Body of pancreas (tissue), 4 donors: ENCODE measurements at regions not wholly inside any gene's neighbourhood (a gene's known extent, or its start where the extent isn't known, plus 50 kb on each side); places are given as distances from the start of the nearest gene placed in this dataset.

Experiments used
- POLR2A ChIP-seq, 3 donors: fragments of 450-650 bp; IDR thresholded peaks; one replicate each; pipeline ENCODE4 v1.6.1; 2016; ENCODE audit warnings: antibody characterized with exemption in 3 of 3, mild to moderate bottlenecking in 2 of 3
- TF ChIP-seq, protein P1 (sequence below), 7 experiments: fragments of 450-650 bp in 4 of 7; fragments of 200-600 bp in 3 of 7; sonication (generic) in 3 of 7; IDR thresholded peaks; one replicate each; pipeline ENCODE4 v1.5.1; 2016 to 2019; ENCODE audit warnings: antibody characterized with exemption in 7 of 7

DNA sequence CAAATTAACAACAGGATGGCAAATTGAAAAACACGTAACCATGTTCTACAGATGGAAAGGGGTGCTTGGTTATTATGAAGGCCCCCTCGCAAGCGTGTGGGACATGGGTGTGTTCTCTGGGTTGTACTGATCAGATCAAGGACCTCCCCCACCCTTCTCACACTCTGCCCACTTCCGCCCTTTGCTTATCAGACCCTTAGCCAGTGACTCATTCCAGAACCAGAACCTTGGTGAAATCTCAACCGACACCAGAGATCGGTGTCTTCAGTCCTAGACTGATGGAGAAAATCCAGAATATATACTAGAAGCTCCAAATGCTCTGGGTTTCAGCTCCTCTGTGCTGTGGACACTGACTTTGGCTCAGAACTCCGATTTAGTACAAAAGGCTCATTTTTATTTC lies 64.9 kb downstream of the PTTG1 start:
- TF ChIP-seq, protein P1, sequence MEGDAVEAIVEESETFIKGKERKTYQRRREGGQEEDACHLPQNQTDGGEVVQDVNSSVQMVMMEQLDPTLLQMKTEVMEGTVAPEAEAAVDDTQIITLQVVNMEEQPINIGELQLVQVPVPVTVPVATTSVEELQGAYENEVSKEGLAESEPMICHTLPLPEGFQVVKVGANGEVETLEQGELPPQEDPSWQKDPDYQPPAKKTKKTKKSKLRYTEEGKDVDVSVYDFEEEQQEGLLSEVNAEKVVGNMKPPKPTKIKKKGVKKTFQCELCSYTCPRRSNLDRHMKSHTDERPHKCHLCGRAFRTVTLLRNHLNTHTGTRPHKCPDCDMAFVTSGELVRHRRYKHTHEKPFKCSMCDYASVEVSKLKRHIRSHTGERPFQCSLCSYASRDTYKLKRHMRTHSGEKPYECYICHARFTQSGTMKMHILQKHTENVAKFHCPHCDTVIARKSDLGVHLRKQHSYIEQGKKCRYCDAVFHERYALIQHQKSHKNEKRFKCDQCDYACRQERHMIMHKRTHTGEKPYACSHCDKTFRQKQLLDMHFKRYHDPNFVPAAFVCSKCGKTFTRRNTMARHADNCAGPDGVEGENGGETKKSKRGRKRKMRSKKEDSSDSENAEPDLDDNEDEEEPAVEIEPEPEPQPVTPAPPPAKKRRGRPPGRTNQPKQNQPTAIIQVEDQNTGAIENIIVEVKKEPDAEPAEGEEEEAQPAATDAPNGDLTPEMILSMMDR (IDR thresholded peaks at IDR 0.05): no peak
- TF ChIP-seq POLR2A (IDR thresholded peaks at IDR 0.05): no peak
